H1 (cell line): ENCODE measurements at regions not wholly inside any gene's neighbourhood (a gene's known extent, or its start where the extent isn't known, plus 50 kb on each side); places are given as distances from the start of the nearest gene placed in this dataset.

ENCODE experiments used
- BACH1 ChIP-seq: IDR thresholded peaks from 2 replicates; pipeline ENCODE4 v1.6.1; 2012; ENCODE audit warnings: low read length, improper control_type of control experiment
- HDAC2 ChIP-seq, 2 experiments: fragments of 300-600 bp in 1 of 2; sonication (generic) in 1 of 2; IDR thresholded peaks; 2 replicates each; pipeline ENCODE4 v1.6.1; 2011 to 2012; ENCODE audit warnings: low read depth in 2 of 2, low read length in 2 of 2, mild to moderate bottlenecking in 2 of 2, moderate library complexity in 2 of 2, borderline replicate concordance in 1 of 2, inconsistent platforms in 1 of 2
- KDM1A ChIP-seq: fragments of 200-600, 300-600 bp; sonication (generic); IDR thresholded peaks from 2 replicates; pipeline ENCODE4 v1.7.1; 2016; ENCODE audit warnings: mild to moderate bottlenecking, low read length, borderline replicate concordance
- NRF1 ChIP-seq: IDR thresholded peaks from 2 replicates; pipeline ENCODE4 v1.6.1; 2011; ENCODE audit warnings: mild to moderate bottlenecking, low read depth, low read length, improper control_type of control experiment
- TF ChIP-seq, protein P1 (sequence below): fragments of 300-600 bp; sonication (generic); IDR thresholded peaks from 2 replicates; pipeline ENCODE4 v1.7.1; 2012; ENCODE audit warnings: low read length, moderate library complexity, mild to moderate bottlenecking, inconsistent platforms; ENCODE audit not compliant: insufficient replicate concordance
- TF ChIP-seq, protein P2 (sequence below): IDR thresholded peaks from 2 replicates; pipeline ENCODE4 v1.6.1; 2012; ENCODE audit warnings: low read length, inconsistent platforms

DNA sequence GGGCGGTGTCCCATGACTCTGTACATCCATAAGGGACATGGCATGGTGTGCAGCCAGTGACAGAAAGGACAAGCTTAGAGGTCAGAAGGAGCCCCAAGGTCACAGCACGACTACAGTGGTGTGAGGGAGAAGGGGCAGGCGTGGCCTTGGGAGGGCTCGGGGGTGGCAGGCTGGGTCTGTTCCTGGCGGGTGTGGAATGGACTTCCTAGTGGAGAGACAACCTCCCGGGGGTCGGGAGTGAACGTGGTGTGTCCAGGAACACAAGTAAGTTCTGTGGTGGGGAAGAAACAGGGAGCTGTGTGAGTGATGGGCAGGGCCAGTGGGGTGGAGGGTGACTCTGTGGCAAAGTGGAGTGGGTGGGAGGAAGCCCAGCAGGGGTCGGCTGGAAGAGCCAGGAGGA is 279.3 kb downstream of the TEX29 start (continued):
- TF ChIP-seq, protein P1, sequence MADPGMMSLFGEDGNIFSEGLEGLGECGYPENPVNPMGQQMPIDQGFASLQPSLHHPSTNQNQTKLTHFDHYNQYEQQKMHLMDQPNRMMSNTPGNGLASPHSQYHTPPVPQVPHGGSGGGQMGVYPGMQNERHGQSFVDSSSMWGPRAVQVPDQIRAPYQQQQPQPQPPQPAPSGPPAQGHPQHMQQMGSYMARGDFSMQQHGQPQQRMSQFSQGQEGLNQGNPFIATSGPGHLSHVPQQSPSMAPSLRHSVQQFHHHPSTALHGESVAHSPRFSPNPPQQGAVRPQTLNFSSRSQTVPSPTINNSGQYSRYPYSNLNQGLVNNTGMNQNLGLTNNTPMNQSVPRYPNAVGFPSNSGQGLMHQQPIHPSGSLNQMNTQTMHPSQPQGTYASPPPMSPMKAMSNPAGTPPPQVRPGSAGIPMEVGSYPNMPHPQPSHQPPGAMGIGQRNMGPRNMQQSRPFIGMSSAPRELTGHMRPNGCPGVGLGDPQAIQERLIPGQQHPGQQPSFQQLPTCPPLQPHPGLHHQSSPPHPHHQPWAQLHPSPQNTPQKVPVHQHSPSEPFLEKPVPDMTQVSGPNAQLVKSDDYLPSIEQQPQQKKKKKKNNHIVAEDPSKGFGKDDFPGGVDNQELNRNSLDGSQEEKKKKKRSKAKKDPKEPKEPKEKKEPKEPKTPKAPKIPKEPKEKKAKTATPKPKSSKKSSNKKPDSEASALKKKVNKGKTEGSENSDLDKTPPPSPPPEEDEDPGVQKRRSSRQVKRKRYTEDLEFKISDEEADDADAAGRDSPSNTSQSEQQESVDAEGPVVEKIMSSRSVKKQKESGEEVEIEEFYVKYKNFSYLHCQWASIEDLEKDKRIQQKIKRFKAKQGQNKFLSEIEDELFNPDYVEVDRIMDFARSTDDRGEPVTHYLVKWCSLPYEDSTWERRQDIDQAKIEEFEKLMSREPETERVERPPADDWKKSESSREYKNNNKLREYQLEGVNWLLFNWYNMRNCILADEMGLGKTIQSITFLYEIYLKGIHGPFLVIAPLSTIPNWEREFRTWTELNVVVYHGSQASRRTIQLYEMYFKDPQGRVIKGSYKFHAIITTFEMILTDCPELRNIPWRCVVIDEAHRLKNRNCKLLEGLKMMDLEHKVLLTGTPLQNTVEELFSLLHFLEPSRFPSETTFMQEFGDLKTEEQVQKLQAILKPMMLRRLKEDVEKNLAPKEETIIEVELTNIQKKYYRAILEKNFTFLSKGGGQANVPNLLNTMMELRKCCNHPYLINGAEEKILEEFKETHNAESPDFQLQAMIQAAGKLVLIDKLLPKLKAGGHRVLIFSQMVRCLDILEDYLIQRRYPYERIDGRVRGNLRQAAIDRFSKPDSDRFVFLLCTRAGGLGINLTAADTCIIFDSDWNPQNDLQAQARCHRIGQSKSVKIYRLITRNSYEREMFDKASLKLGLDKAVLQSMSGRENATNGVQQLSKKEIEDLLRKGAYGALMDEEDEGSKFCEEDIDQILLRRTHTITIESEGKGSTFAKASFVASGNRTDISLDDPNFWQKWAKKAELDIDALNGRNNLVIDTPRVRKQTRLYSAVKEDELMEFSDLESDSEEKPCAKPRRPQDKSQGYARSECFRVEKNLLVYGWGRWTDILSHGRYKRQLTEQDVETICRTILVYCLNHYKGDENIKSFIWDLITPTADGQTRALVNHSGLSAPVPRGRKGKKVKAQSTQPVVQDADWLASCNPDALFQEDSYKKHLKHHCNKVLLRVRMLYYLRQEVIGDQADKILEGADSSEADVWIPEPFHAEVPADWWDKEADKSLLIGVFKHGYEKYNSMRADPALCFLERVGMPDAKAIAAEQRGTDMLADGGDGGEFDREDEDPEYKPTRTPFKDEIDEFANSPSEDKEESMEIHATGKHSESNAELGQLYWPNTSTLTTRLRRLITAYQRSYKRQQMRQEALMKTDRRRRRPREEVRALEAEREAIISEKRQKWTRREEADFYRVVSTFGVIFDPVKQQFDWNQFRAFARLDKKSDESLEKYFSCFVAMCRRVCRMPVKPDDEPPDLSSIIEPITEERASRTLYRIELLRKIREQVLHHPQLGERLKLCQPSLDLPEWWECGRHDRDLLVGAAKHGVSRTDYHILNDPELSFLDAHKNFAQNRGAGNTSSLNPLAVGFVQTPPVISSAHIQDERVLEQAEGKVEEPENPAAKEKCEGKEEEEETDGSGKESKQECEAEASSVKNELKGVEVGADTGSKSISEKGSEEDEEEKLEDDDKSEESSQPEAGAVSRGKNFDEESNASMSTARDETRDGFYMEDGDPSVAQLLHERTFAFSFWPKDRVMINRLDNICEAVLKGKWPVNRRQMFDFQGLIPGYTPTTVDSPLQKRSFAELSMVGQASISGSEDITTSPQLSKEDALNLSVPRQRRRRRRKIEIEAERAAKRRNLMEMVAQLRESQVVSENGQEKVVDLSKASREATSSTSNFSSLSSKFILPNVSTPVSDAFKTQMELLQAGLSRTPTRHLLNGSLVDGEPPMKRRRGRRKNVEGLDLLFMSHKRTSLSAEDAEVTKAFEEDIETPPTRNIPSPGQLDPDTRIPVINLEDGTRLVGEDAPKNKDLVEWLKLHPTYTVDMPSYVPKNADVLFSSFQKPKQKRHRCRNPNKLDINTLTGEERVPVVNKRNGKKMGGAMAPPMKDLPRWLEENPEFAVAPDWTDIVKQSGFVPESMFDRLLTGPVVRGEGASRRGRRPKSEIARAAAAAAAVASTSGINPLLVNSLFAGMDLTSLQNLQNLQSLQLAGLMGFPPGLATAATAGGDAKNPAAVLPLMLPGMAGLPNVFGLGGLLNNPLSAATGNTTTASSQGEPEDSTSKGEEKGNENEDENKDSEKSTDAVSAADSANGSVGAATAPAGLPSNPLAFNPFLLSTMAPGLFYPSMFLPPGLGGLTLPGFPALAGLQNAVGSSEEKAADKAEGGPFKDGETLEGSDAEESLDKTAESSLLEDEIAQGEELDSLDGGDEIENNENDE: no peak
- TF ChIP-seq NRF1 (no peak), HDAC2 (IDR thresholded peaks at IDR 0.05; ENCODE audit: borderline replicate concordance in 1 of 2, low read depth in 2 of 2, low read length in 2 of 2) (no peak), BACH1 (no peak), KDM1A (no peak)
- TF ChIP-seq, protein P2, sequence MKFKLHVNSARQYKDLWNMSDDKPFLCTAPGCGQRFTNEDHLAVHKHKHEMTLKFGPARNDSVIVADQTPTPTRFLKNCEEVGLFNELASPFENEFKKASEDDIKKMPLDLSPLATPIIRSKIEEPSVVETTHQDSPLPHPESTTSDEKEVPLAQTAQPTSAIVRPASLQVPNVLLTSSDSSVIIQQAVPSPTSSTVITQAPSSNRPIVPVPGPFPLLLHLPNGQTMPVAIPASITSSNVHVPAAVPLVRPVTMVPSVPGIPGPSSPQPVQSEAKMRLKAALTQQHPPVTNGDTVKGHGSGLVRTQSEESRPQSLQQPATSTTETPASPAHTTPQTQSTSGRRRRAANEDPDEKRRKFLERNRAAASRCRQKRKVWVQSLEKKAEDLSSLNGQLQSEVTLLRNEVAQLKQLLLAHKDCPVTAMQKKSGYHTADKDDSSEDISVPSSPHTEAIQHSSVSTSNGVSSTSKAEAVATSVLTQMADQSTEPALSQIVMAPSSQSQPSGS: no peak
